NCI-H2107 (cell line): ENCODE measurements at regions not wholly inside any gene's neighbourhood (a gene's known extent, or its start where the extent isn't known, plus 50 kb on each side); places are given as distances from the start of the nearest gene placed in this dataset.
A peak's percentile ranks its signal among the peaks of the same experiment; 100 is the strongest.
"Not testable (repeated sequence)": the region's sequence is repeated elsewhere in the genome, so short reads cannot be mapped to it uniquely, and the experiment has no call there.

Experiments
- DNase-seq: peaks from one replicate; lab custom pipeline; 2025; lab: John Stamatoyannopoulos, UW

GRCh38 chr14:49367696-49368095 lies 218.5 kb downstream of the RPS29 start:
- DNase-seq = no peak

DNA sequence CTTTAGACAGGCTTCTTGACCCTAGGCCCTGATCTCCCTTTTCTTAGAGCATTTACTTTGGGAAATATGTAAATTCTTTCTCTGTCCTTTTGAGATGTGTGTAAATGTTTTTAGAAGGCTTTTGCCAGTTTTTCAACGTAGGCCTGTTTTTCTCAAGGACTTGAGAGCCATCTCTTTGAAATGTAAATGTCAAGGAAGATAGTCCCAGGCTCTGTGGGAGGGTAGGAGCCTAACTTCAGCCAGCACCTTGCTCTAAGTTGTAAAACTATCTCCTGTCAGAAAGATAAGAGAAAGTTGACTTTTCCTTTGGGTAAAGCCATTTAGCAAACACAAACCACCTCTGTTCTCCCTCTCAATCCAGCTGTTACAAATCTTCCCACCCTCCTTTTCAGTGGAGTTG lies 219.8 kb downstream of the RPS29 start:
- no peak for DNase-seq

GRCh38 chr14:49364752-49365117 lies 221.4 kb downstream of the RPS29 start:
- DNase-seq = no peak

DNA sequence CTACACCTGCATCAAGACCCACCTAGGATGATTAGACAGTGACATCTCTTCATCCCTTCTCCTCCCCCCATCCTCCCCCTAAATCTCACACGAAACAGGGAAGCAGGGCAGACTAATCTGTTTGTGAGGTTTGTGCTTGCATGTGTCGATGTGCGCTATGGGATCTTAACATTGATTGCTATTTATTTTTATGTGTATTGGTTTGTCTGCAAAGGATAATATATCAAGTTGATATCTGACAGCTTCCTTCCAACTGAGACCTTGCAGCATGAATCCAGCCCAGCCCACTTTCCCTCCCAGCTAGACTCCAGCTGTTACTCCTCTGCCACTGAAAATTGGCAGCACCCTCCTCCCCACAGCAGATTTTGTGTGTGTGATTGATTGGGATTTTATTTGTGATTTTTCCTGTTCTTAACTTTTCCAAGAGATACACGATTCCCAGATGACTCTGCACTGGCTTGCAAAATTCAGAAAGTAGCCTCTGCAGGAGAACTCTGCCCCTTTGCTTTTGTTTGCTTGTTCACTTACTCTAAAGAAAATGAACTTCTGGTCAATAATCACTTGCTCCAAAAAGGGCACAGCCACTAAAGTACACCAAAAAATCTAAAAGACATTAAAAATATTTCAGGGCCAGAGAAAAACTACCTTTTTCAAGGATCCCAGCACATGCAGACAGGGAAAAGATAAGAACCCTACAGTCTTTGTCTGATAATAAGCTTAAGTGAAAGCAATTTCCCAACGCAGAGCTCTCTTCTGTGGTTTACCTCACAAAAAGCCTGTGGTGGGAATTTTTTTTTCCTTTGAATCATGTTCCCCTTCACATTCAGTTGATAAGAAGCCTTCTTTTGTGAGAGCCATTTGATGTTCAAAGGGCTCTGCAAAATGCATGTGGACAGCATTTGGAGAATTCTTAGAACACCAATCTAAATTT lies 222.1 kb downstream of the RPS29 start:
- peak; percentile 43 for DNase-seq

DNA sequence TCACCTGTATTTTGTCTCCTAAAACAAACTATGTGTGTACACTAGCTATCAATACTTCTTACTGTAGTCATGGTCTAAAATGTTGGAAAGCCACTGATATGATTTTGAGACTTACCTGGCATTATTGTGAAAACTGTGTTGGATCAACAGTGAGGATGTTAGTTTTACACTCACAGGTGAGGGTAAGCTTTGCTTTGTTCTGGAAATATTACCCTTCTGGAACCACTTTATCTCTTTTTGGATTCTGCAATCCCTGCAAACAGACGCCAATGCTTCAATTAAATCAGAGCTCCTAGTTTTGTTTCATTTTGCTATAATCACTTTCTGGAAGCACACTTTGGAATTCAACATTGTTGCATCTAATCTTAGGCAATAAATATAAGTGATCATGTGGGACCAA lies 223.3 kb downstream of the RPS29 start:
- no peak for DNase-seq

DNA sequence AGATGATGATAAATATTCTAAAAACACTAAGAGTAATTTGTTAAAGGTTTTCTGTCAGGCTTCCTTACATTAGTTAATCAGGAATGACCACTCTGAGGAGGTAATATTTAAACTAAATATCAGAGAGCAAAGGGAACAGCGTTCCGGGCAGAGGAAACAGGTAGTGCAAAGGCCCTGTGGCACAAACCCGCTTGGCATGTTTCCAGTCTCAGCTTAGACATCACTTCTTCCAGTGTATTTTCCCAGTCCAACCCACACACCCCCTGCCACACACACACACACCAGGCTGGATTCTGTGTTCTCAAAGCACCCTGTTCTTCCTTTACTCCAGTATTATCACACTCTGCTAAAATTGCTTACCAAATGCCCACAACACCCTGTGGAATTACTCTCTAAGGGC lies 247.1 kb downstream of the RPS29 start:
- DNase-seq = no peak

GRCh38 chr14:49319810-49320209 lies 266.4 kb downstream of the RPS29 start:
- DNase-seq = no peak

DNA sequence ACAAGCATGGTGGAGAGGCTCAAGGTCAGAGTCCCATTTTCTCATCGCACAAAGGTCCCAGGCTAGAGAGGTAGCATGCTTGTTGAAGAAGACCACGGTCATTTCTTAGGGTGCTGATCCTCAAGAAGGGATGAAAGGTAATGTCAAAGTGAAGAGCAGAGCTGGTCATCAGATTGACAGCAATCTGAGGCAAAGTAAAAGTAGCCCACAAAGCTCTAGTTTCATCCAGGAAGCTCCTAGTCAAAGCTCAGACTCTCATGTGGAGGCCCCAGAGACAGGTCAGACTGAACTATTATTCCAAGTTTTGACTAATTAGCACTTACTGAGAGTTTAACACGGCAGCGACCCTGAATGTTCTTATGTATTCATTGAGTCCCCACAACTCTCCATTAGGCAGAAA lies 270.6 kb downstream of the RPS29 start:
- DNase-seq = no peak

DNA sequence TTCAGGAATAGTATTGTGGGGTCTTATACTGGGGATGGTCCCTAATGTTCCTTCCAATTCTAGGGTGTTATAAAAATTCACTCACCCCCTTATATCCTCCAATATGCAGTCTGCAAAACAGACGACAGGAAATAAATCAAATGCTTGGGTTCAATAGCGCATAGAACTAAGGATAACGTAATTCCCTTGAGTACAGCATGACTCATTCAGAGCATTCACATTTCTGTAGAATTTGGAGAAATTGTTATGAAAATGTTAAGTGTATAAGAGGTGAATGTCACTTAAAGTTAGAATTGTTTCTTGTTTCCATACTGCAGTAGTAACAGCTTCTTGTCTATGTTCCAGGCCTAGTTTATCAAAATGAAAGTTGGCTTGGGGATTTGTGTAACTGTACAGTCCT lies 271.4 kb downstream of the RPS29 start:
- no peak for DNase-seq

DNA sequence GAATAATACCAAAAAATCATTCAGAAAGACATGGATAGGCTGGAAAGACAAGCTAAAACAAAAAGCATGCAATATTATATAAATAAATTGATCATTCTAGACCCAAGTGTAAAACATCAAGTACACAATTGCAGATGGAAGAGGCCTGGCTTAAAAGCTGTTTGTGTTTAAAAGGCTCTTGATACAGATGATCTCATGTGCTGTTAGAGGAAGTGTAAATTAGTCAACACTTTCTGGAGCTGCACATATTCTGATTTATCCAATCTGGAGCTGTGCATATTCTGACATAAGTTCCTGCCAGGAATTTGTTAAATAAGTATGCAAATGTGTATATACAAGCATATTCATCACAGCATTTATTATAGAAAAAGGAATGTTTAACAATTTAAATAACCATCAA lies 273.1 kb downstream of the RPS29 start:
- no peak for DNase-seq

GRCh38 chr14:49310298-49310697 lies 275.9 kb downstream of the RPS29 start:
- no peak for DNase-seq

DNA sequence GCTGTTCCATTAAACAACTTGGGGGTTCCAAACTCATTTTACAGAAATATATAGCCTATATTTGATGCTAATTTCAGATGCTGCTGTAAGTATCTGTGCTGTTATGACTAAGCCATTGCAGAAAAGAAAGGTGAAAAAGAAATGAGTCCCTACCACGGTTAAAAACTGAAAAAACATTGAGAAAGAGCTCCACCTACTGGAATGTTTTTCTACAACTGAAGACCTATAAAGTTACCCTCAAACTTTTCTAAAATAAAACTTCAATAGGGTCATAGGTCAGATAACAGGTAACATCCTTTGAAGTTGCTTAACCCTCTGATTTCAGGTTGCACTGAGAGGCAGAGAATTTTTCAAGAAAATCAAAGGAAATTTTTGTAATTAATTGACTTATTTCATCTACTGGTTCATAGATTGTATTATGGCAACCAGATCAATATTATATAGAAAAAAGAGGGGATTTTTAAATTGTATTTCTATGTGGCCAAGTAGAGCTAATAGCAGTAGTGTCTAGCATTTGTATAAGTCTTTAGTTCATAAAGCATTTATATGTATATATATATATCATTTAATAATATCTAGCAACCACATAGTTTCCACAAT lies 279.9 kb downstream of the RPS29 start:
- DNase-seq = no peak

- no peak for DNase-seq
These were observed 282.1 kb downstream of the RPS29 start for GRCh38 chr14:49303946-49304516.

DNA sequence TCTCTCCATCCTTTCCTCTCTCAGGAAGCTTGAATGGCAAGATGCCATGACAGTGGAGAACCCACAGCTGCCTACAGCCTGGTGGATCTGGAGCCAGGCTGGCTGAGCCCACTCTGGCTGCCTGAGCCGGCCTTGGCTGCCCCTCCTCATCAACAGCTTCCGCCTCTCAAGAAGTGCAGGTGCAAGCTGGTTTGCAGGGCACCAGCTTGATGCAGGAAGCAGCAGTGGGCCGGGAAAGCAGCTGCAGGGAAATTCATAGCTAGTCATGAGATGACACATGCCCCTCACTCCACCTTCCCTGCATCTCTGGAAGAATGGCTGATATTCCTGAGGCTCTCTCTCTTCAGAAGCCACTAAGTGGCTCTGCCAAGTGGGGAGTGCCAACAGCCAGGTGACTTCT lies 289.1 kb downstream of the RPS29 start:
- DNase-seq = no peak

DNA sequence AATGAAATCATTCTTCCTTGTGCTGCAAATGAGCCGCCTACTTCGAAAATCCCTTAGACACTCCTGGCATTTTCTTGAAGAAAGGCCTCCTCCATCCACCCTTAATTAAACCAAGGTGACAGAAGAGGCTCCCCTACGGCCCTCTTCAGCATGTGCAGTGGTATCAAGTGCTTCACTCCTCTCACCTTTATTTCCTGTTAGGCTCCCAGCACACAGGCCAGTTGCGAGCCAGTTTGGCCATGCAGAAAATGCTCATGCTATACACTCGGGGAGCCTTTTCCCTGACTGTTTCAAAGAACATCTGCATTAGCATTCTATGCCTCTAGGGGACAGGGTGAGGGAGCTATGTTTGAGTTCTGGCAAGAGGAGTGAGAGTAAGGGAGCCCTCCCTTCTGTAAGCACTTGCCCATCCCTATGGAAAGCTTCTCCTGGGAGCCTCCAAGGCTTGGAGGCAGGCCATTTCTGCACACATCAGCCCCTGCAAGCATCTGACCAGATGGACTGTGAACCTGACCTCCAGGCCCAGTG lies 291.5 kb downstream of the RPS29 start:
- no peak for DNase-seq

DNA sequence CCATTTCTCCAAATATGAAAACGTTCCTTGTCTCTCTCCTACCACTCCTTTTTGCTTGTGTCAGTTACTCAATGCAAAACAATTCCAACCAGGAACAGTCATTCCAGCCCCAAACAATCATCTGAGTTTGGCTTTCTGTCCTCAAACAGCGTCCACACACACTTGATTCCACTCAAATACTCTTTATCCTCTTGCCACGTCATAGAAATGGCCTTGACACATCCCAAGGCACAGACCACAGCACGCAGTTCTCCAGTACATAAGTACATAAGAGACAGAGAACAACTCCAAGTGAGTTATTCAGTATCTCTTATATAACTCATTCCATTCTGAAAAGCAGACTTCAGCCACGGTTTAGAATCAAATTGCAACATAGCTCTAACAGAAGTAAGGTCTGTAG lies 299.2 kb downstream of the RPS29 start:
- no peak for DNase-seq

DNA sequence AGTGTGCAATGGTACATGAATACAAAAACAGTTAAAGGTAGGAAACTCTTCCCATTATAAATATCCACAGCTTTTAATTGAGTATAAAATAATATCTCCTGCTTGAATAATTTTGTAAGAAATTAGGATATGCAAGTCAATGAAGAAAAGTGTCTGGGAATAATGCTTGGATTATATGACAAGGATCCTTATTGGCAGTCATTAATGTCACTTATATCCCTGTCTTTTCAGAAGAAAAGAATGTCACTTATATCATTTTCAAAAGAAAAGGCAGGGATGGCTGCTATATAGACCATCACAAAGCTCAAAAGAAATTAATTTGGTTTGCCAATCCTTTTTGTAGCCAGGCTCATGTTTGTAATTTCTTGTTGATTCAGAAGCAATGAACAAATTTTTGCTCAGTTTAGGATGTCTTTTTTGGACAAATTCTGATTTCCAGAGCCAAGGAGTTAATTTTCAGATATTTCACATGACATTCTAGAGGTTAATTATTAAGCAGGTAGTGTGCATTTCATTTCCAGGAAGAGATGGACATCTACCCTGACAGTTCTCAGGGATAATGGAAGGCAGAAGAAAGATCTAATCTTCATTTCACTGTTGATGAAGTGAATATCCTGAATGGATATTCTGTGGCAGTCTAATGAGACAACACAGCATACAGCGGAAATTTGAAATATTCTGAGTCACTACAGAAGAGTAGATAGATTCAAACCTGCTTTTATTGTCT lies 299.8 kb downstream of the RPS29 start:
- no peak for DNase-seq

DNA sequence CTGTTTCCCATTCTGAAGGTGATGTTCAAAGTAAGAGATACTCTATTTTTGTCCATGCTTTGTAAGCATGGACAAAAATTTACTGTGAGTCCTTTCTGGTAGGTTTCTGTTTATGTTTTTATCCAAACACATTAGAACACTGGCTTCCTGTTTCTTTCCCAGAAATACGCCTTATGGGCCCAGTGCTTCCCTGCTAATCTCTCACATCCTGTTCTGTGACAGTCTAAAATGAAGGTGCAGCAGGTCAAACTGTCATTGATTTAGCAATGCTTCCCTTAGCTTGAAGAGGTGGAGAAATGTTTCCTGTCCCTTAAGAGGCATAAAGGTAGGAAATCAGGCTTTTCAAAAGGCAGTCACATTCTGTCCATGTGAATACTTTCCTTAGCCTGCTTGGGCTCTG lies 305.6 kb downstream of the RPS29 start:
- no peak for DNase-seq

DNA sequence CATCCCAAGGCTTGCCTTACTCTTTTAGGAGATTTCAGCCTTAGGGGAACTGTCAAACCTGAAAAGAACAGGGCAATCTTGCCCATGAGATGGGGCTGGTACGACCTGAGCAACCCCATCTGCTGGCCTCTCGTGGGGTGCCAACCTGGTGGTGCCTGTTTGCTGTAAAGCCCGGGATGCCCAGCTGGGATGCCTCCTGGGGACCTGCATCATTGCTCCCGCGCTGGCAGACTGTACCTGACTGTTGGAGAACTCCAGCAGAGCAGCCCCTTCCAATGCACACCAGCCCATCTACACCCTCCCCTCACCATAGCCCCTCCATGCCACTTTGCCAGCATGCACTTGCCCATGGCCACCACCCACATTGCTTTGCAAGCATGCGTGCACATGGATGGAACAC lies 335.7 kb downstream of the RPS29 start:
- no peak for DNase-seq

DNA sequence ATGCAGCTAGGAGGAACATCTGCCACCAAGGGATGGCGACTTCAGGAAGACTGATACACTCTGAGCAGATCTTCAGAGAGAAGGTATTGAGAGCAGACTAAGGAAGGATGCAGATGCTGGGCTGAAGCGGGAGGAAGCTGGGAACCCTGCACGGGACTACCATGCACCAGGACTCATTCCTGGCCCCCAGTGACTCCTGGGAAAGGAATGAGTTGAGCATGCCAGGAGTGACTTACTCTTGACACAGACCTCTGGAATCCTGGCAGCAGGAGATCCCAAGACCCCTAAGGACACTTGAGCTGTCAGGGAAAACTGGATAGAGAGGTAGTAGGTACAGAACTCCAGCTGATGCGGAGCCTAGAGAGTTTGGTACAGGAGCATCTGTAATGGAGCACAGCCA lies 336.1 kb downstream of the RPS29 start:
- DNase-seq = no peak

DNA sequence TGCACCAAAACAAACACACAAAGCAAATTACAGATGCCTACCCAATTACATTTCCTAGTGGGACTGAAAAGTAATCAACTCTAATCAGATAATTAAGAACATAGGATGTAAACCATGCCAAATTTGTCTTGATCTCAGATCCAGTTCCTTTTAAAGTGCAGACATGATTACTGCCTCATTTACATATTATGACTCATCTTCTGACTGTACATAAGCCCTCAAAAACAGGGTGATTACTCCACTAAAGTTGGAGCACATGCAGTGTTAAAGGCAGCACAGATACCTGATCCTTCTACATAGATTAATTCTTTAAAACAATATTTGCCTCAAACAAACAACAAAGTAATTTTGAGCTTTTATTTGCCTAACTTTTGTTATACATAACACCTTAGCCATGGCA lies 337.2 kb downstream of the RPS29 start:
- DNase-seq = no peak

- DNase-seq = not testable (repeated sequence)
These were observed 342.4 kb downstream of the RPS29 start for GRCh38 chr14:49243777-49244176.
